Adrenal gland (tissue), 9 donors: ENCODE measurements at regions not wholly inside any gene's neighbourhood (a gene's known extent, or its start where the extent isn't known, plus 50 kb on each side); places are given as distances from the start of the nearest gene placed in this dataset.

Experiments
- DNase-seq, 7 donors: peaks; one replicate each; pipeline ENCODE4 v3.0.0-alpha.2; 2019 to 2020
- H3K27ac ChIP-seq, 5 donors: fragments of 200-600 bp; sonication (generic) in 4 of 5; 1 replicate in 3 of 5; 2 replicates in 2 of 5; pipeline versions ENCODE4 v1.5.1 to v1.8.0; 2016 to 2020; ENCODE audit warnings: mild to moderate bottlenecking in 1 of 5
- H3K27me3 ChIP-seq: fragments of 200-600 bp; 2 replicates; pipeline ENCODE4 v1.8.0; 2021
- H3K36me3 ChIP-seq, 2 donors: fragments of 200-600 bp; replicated peaks in 1 of 2; 1 replicate in 1 of 2; 2 replicates in 1 of 2; pipeline versions ENCODE4 v1.5.1 to v1.8.0; 2018 to 2022
- H3K4me1 ChIP-seq, 2 donors: fragments of 200-600 bp; replicated peaks in 1 of 2; 1 replicate in 1 of 2; 2 replicates in 1 of 2; pipeline versions ENCODE4 v1.5.1 to v1.8.0; 2018 to 2021
- H3K4me3 ChIP-seq, 4 donors: fragments of 200-600 bp; sonication (generic) in 3 of 4; one replicate each; pipeline ENCODE4 v1.5.1; 2016 to 2018
- H3K9me3 ChIP-seq, 3 donors: fragments of 200-600 bp; sonication (generic) in 1 of 3; replicated peaks in 1 of 3; 1 replicate in 2 of 3; 2 replicates in 1 of 3; pipeline versions ENCODE4 v1.5.1 to v1.8.0; 2016 to 2021
- POLR2A ChIP-seq, 2 donors: fragments of 450-650 bp; IDR thresholded peaks; one replicate each; pipeline ENCODE4 v1.6.1; 2017; ENCODE audit warnings: antibody characterized with exemption in 2 of 2, mild to moderate bottlenecking in 2 of 2, moderate library complexity in 1 of 2
- WGBS, 4 donors: extraction: QIAGEN DNeasy Blood & Tissue Kit in 2 of 4; methylation state at CpG; one replicate each; pipeline versions ENCODE4 v1.1.5 to v1.1.7; 2013 to 2017; 5-methylcytosine and 5-hydroxymethylcytosine counted together
- intact Hi-C, 2 donors: fragments of 100-400 bp; cut with DNase I; formaldehyde crosslinking; loops; one replicate each; pipeline versions ENCODE4 v1.14.1 to v1.15.0; 2022 to 2023
- TF ChIP-seq, protein P1 (sequence below), 6 experiments: fragments of 450-650 bp in 4 of 6; fragments of 200-600 bp in 2 of 6; sonication (generic) in 1 of 6; IDR thresholded peaks; 1 replicate in 5 of 6; 2 replicates in 1 of 6; pipeline versions ENCODE4 v1.5.1 to v1.8.0; 2016 to 2021; ENCODE audit warnings: antibody characterized with exemption in 6 of 6, mild to moderate bottlenecking in 2 of 6, moderate library complexity in 1 of 6
- donor health status: healthy with polysubstance abuse.
- donor health status: Bipolar disorder and iron deficiency.
- donor health status: DM: yes; HTN: yes; CAD: no.
- donor health status: DM: no; HTN: no; CAD: no.
- donor health status: DM: no; HTN: no; CAD: no.

DNA sequence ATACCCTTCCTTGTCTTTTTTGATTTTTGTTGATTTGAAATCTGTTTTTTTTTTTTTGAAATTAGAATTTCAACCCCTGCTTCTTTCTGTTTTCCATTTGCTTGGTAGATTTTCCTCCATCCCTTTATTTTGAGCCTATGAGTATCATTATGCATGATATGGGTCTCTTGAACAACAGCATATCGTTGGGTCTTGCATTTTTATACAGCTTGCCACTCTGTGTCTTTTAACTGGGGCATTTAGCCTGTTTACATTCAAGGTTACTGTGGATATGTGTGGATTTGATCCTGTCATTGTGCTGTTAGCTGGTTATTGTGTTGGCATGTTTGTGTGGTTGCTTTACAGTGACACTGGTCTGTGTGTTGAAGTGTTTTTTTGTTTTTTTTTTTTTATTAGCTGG lies 99.7 kb upstream of the P3H2 start:
- H3K36me3 ChIP-seq: no peaks in the 10 kb centered on the region
- WGBS, 4 donors: 91 to 97% (median 94%) methylated on average over 1 of the region's 1 CpG
- no peaks in the 10 kb centered on the region for H3K9me3 ChIP-seq
- H3K4me3 ChIP-seq: no peak overlapping the region
- intact Hi-C loops: loop anchor here in 1 of 2 donors (10.0 kb wide), 1 partner anchor 194 kb away; no protein-coding TSS in a partner anchor
- H3K27ac ChIP-seq: no peak overlapping the region
- TF ChIP-seq POLR2A (IDR thresholded peaks at IDR 0.05): no peak
- TF ChIP-seq, protein P1, sequence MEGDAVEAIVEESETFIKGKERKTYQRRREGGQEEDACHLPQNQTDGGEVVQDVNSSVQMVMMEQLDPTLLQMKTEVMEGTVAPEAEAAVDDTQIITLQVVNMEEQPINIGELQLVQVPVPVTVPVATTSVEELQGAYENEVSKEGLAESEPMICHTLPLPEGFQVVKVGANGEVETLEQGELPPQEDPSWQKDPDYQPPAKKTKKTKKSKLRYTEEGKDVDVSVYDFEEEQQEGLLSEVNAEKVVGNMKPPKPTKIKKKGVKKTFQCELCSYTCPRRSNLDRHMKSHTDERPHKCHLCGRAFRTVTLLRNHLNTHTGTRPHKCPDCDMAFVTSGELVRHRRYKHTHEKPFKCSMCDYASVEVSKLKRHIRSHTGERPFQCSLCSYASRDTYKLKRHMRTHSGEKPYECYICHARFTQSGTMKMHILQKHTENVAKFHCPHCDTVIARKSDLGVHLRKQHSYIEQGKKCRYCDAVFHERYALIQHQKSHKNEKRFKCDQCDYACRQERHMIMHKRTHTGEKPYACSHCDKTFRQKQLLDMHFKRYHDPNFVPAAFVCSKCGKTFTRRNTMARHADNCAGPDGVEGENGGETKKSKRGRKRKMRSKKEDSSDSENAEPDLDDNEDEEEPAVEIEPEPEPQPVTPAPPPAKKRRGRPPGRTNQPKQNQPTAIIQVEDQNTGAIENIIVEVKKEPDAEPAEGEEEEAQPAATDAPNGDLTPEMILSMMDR (IDR thresholded peaks at IDR 0.05): no peak
- H3K27me3 ChIP-seq: no peaks in the 10 kb centered on the region
- DNase-seq: no peak
- no peaks in the 10 kb centered on the region for H3K4me1 ChIP-seq

GRCh38 chr3:190217081-190217480 lies 96.4 kb upstream of the P3H2 start:
- H3K27me3 ChIP-seq: no peaks in the 10 kb centered on the region
- no peak overlapping the region for H3K27ac ChIP-seq
- no peaks in the 10 kb centered on the region for H3K36me3 ChIP-seq
- no peak for DNase-seq
- intact Hi-C loops: no loop called here
- H3K4me1 ChIP-seq: no peaks in the 10 kb centered on the region
- TF ChIP-seq, protein P1 (IDR thresholded peaks at IDR 0.05): no peak
- TF ChIP-seq POLR2A (IDR thresholded peaks at IDR 0.05): no peak
- 72 to 85% (median 77%) methylated on average over 3 of the region's 3 CpGs for WGBS, 4 donors
- H3K4me3 ChIP-seq: no peak overlapping the region
- no peaks in the 10 kb centered on the region for H3K9me3 ChIP-seq

DNA sequence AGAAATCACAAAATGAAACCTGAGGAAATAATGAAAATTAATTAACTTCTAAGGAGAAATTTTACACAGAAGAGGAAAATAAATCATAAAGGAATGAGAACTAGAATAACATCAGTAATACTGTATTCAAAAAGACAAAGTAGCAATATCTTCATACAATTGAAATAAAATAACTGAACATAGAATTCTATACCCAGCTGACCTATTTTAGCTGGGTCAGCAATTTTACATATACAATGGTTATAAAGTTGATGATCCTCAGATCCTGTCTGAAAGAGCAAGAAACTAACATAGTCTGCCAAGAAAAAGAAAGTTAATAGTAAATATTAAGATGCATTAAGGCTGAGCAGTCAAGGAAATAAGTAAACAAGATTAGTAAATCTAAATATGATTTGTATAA lies 93.0 kb upstream of the P3H2 start:
- DNase-seq: no peak
- Histone ChIP-seq H3K36me3 (no peaks in the 10 kb centered on the region), H3K4me1 (no peaks in the 10 kb centered on the region), H3K9me3 (peaks cover 0 to 6% (median 0%) of the 10 kb centered on the region in 3 donors), H3K27ac (no peak overlapping the region), H3K4me3 (no peak overlapping the region), H3K27me3 (no peaks in the 10 kb centered on the region)
- intact Hi-C loops: no loop called here
- TF ChIP-seq, protein P1 (IDR thresholded peaks at IDR 0.05): no peak
- TF ChIP-seq POLR2A (IDR thresholded peaks at IDR 0.05): no peak

DNA sequence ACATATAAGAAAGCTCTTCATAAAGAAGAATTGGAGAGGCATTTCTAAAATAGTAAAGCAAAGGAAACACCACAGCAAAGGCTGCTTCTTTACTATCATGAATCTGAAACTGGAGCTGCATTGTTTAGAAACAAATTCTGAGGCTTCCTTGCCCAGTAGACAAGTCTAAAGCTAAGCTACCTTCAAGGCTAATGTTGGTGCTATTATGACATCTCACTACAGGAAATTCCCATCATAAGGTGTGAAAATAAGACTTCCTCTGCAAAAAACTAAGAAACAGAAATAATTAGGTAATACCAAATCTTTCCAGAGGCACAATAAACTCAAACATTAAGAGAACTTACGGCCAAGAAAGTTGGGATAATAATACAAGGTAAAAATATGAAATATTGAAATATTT lies 89.9 kb upstream of the P3H2 start:
- no peaks in the 10 kb centered on the region for H3K27me3 ChIP-seq
- H3K27ac ChIP-seq: no peak overlapping the region
- intact Hi-C loops: no loop called here
- no peak overlapping the region for H3K4me3 ChIP-seq
- WGBS, 4 donors: 88 to 90% (median 89%) methylated on average over 1 of the region's 1 CpG
- H3K4me1 ChIP-seq: no peaks in the 10 kb centered on the region
- DNase-seq: no peak
- H3K36me3 ChIP-seq: no peaks in the 10 kb centered on the region
- H3K9me3 ChIP-seq: peaks cover 0 to 6% (median 0%) of the 10 kb centered on the region in 3 donors
- TF ChIP-seq, protein P1 (IDR thresholded peaks at IDR 0.05): no peak
- TF ChIP-seq POLR2A (IDR thresholded peaks at IDR 0.05): no peak
